HG03571 (cell line): ENCODE measurements at regions not wholly inside any gene's neighbourhood (a gene's known extent, or its start where the extent isn't known, plus 50 kb on each side); places are given as distances from the start of the nearest gene placed in this dataset.

Experiments
- ATAC-seq: cut with Tn5 transposase; IDR thresholded peaks from one replicate; pipeline ENCODE4 v1.9.1; 2021; ENCODE audit not compliant: unreplicated experiment

DNA sequence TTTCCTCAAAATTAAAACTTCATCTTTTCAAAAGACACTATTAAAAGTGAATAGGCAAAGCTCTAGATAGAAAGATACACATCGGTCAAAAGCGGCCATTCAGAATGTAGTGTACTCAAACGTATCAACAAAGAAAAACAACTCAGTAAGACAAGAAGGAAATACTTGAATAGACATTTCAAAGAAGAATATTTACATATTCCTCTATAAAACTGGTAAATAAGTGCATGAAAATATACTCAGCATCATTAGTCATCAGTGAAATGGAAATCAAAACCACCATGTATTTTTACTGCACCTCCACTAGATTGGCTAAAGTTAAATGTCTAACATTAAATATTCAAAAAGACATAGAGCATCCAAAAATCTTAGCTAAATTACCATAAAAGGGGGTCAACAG is 551.1 kb upstream of the SORCS1 start:
- ATAC-seq, result no peak

DNA sequence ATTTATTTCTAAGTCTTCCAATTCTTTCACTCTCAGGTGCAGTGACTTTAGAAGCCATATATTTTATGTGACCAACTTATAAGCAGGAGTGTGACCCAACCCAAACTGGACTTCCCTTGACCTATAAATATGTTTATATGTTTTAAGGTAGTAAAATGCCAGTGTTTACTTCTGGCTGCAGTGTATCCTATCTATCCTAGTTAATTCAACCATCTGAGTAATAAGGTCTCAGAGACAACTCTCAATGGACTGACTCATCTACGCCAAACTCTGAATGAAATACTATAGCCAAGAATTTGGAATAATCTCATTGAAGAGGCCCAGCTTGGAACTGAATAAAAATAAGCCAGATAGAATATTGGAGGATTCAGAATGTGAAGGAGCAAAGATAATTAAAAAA is 544.5 kb upstream of the SORCS1 start:
- no peak for ATAC-seq

- ATAC-seq, result no peak
Observed at GRCh38 chr10:107706096-107706725, 541.7 kb upstream of the SORCS1 start.

DNA sequence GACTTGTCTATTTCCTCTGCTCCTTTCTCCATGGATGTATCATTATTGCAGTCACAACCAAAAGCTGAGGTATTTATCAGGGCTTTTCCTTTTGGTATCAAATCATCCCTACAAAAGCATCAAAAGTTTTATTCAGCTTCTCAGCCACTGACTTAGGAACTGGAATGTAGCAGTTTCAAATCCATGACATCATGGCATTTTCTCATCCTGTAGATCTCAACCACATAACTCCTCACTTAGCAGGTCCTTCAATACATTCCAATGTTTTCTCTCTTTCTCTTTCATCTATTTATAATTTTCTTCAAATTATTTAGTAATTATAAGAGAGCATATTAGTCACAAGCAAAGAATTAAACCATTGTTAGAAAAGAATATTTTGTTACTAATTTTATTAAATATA is 537.4 kb upstream of the SORCS1 start:
- no peak for ATAC-seq

- no peak for ATAC-seq
Observed at GRCh38 chr10:107692072-107692471, 527.6 kb upstream of the SORCS1 start.

DNA sequence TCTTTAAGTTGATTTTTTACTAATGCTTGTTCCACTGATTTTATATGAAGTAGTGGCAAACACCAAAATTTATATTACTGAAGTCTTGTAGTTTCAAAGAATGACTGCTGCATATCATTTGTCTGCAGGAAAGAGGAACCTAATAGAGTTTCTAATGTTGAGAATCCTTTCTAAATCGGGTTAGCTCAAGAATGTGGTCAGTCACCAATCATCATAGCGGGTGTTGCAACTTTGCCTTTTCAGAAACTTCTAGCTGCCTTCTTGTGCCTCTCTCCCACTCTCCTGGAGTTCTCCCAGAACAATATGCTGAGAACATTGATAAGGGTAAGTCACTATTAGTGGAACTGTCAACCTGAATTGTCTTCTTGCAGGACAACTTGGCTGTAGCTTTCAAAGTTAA is 524.8 kb upstream of the SORCS1 start:
- no peak for ATAC-seq

- no peak for ATAC-seq
Observed at GRCh38 chr10:107687701-107688100, 523.2 kb upstream of the SORCS1 start.

GRCh38 chr10:107686095-107686494 is 521.6 kb upstream of the SORCS1 start:
- ATAC-seq, result no peak

GRCh38 chr10:107671960-107672359 is 507.5 kb upstream of the SORCS1 start:
- ATAC-seq, result no peak

GRCh38 chr10:107666214-107666613 is 501.7 kb upstream of the SORCS1 start:
- no peak for ATAC-seq

GRCh38 chr10:107665459-107665858 is 501.0 kb upstream of the SORCS1 start:
- ATAC-seq, result no peak

DNA sequence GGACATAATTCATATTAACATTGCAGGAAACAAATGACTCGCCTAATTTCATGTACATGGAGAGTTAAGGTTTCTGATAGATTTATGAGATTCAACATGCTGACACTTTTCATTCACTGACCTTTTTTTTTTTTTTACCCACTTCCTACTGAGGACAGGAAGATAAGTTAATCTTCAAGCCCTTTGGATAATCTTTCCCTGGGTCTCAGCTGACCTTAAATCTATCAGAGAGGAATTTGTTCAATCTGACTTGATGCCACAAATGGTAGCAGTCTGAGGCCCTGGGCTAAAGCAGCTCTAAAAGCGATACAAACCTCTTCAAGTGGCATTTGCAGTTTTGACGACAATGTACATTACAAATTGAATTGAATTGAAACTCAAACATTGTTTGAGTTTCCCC is 493.3 kb upstream of the SORCS1 start:
- no peak for ATAC-seq

GRCh38 chr10:107656932-107657331 is 492.4 kb upstream of the SORCS1 start:
- no peak for ATAC-seq

- ATAC-seq, result peak; percentile 68
Observed at GRCh38 chr10:107653832-107654287, 489.4 kb upstream of the SORCS1 start.

DNA sequence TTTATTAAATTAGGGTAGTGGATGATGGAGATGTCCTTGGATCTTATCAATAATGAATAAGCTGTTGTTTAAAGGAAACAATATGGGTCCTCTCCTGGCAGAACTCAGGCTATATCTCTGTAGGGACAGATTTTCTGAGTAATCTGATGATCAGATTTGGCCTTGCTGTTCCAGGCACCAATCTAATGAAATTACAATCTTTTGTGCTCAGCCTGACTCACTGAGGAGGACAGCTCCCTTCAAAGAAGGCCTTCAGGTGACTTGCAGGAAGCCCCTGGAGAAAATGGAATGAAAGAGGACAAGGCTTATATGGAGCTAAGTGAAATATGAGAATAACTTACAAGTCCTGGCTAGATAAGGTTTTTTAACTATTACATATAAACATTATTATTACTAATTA is 486.4 kb upstream of the SORCS1 start:
- no peak for ATAC-seq

DNA sequence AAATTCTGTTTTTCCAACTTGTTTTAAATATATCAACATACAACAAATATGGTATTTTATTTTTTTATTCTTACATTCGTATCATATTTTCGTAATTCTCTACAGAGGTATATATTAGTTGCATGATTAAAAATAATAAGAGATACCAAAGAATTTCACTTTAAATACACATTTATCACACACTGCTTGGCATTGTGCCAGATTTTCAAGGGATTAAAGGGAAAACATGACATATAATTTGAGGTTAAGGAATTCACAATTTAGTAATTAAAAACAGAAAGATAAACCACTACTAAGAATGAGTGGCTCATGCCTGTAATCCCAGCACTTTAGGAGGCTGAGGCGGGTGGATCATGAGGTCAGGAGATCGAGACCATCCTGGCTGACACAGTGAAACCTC is 484.7 kb upstream of the SORCS1 start:
- no peak for ATAC-seq

DNA sequence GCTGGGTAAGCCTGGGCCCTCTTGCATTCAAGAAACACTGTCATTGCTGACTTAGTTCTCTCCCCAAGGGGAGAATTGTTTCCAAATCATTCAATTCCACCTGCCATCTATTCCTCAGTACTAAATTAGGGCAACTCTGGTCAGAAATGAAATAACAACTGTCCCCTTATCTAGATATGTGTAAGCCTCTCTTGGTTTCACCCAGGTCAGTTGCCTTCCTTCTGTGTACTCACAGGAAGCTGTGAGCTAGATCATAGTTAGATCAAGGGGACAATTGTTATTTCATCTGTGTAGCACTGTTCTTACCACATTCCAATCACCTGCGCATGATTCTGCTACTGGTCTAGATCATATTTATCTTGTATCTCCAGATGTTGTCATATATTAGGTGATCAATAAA is 483.0 kb upstream of the SORCS1 start:
- ATAC-seq, result no peak

- no peak for ATAC-seq
Observed at GRCh38 chr10:107631876-107632275, 467.4 kb upstream of the SORCS1 start.

DNA sequence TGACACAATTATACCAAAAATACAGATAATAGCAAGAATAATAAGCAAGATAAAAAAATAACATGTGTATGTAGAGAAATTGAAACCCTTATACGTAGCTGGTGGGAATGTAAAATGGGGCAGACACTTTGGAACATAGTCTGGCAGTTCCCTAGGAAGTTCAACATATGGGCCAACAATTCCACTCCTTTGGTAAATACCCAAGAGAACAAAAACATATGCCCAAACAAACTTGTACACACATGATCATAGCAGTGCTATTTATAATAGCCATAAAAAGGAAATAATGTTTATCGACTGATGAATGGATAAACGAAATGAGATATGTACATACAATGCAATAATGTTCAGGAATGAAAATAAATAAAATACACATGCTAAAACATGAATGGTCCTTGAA is 462.4 kb upstream of the SORCS1 start:
- no peak for ATAC-seq

DNA sequence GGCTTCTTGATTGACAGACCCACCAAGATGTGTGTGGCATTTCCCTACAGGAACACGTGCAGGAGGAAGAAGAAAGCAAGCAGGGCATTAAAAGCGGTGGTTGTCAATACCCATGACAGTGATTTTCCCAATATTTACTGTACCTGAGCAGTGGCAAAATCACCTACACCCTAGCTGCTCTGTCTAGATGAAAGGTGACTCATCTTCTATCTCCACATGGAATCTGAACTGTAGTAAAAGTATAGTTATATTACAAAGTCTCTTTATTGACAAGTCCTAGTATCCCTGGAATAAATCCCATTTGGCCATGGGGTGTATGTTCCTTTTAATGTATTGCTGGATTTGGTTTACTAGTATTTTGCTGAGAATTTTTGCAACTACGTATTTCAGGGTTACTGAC is 458.8 kb upstream of the SORCS1 start:
- ATAC-seq, result no peak

GRCh38 chr10:107619139-107619538 is 454.6 kb upstream of the SORCS1 start:
- ATAC-seq, result no peak

GRCh38 chr10:107618504-107618994 is 454.0 kb upstream of the SORCS1 start:
- ATAC-seq, result no peak
